22Rv1 (cell line): ENCODE measurements at regions not wholly inside any gene's neighbourhood (a gene's known extent, or its start where the extent isn't known, plus 50 kb on each side); places are given as distances from the start of the nearest gene placed in this dataset.

Source experiments
- ZFX ChIP-seq: fragments of 450-650 bp; IDR thresholded peaks from 2 replicates; pipeline ENCODE4 v1.6.1; 2017; ENCODE audit warnings: antibody characterized with exemption, borderline replicate concordance
- TF ChIP-seq, protein P1 (sequence below): fragments of 450-650 bp; IDR thresholded peaks from 2 replicates; pipeline ENCODE4 v1.5.1; 2017; ENCODE audit warnings: mild to moderate bottlenecking

DNA sequence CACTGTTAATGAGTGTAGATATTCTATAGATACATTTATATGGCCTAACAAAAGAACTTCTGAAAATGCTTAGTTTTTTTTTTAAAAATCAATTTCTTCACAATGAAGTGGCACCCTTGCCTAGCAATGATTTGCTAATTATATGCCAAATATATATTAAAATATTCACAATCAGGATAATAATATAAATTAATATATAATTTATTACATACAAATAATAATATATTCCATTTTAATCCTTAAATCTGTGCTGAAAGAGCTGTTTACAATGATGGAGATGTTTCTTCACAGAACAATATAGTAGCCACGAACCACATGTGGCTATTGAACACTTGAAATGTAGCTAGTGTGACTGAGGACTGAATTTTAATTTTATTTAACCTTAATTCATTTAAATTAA, 648.4 kb upstream of the GBE1 start:
- TF ChIP-seq, protein P1, sequence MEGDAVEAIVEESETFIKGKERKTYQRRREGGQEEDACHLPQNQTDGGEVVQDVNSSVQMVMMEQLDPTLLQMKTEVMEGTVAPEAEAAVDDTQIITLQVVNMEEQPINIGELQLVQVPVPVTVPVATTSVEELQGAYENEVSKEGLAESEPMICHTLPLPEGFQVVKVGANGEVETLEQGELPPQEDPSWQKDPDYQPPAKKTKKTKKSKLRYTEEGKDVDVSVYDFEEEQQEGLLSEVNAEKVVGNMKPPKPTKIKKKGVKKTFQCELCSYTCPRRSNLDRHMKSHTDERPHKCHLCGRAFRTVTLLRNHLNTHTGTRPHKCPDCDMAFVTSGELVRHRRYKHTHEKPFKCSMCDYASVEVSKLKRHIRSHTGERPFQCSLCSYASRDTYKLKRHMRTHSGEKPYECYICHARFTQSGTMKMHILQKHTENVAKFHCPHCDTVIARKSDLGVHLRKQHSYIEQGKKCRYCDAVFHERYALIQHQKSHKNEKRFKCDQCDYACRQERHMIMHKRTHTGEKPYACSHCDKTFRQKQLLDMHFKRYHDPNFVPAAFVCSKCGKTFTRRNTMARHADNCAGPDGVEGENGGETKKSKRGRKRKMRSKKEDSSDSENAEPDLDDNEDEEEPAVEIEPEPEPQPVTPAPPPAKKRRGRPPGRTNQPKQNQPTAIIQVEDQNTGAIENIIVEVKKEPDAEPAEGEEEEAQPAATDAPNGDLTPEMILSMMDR, result no peak
- TF ChIP-seq ZFX, result no peak
